Uterus (tissue), 3 donors: ENCODE measurements at regions not wholly inside any gene's neighbourhood (a gene's known extent, or its start where the extent isn't known, plus 50 kb on each side); places are given as distances from the start of the nearest gene placed in this dataset.

Experiments
- DNase-seq, 2 donors: peaks; one replicate each; pipeline ENCODE4 v3.0.0-alpha.2; 2019 to 2020
- H3K27ac ChIP-seq, 2 donors: fragments of 200-600 bp; sonication (generic); 1 replicate in 1 of 2; 2 replicates in 1 of 2; pipeline ENCODE4 v1.5.1; 2016 to 2018
- H3K27me3 ChIP-seq, 2 donors: fragments of 200-600 bp; sonication (generic); one replicate each; pipeline ENCODE4 v1.5.1; 2018 to 2019; ENCODE audit warnings: control low read depth in 1 of 2
- H3K36me3 ChIP-seq, 2 donors: fragments of 200-600 bp; sonication (generic); one replicate each; pipeline ENCODE4 v1.5.1; 2019; ENCODE audit warnings: control low read depth in 1 of 2
- H3K4me1 ChIP-seq, 2 donors: fragments of 200-600 bp; sonication (generic); one replicate each; pipeline ENCODE4 v1.5.1; 2018 to 2019; ENCODE audit warnings: control low read depth in 1 of 2
- H3K4me3 ChIP-seq, 2 donors: fragments of 200-600 bp; sonication (generic); 1 replicate in 1 of 2; 2 replicates in 1 of 2; pipeline ENCODE4 v1.5.1; 2018 to 2019; ENCODE audit warnings: mild to moderate bottlenecking in 1 of 2
- H3K9me3 ChIP-seq, 2 donors: fragments of 200-600 bp; sonication (generic); one replicate each; pipeline ENCODE4 v1.5.1; 2019; ENCODE audit warnings: control low read depth in 1 of 2
- CTCF ChIP-seq, 4 experiments: fragments of 200-600 bp in 2 of 4; fragments of 450-650 bp in 2 of 4; sonication (generic) in 2 of 4; IDR thresholded peaks; one replicate each; pipeline ENCODE4 v1.5.1; 2016 to 2019; ENCODE audit warnings: antibody characterized with exemption in 4 of 4, mild to moderate bottlenecking in 2 of 4, moderate library complexity in 1 of 4
- POLR2A ChIP-seq, 2 donors: fragments of 450-650 bp; IDR thresholded peaks; one replicate each; pipeline ENCODE4 v1.6.1; 2016; ENCODE audit warnings: antibody characterized with exemption in 2 of 2, mild to moderate bottlenecking in 1 of 2, moderate library complexity in 1 of 2
- intact Hi-C: fragments of 100-400 bp; cut with DNase I; formaldehyde crosslinking; loops from one replicate; pipeline ENCODE4 v1.15.1; 2023; ENCODE audit warnings: low total_unique reads
- donor health status: DM: yes; HTN: yes; CAD: no.

DNA sequence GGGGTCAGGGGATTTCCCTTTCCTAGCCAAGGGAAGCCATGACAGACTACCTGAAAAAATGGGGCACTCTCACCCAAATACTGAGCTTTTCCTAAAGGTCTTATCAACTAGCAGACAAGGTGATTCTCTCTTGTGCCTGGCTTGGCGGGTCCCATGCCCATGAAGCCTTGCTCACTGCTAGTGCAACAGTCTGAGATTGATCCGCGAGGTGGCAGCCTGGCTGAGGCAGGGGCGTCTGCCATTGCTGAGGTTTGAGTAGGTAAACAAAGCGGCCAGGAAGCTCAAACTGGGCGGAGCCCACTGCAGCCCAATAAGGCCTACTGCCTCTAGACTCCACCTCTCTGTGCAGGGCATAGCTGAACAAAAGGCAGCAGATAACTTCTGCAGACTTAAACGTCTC, 152.6 kb upstream of the PMFBP1 start:
- intact Hi-C loops, result no loop called here
- TF ChIP-seq POLR2A (IDR thresholded peaks at IDR 0.05) (no peak), CTCF (IDR thresholded peaks at IDR 0.05) (no peak)

DNA sequence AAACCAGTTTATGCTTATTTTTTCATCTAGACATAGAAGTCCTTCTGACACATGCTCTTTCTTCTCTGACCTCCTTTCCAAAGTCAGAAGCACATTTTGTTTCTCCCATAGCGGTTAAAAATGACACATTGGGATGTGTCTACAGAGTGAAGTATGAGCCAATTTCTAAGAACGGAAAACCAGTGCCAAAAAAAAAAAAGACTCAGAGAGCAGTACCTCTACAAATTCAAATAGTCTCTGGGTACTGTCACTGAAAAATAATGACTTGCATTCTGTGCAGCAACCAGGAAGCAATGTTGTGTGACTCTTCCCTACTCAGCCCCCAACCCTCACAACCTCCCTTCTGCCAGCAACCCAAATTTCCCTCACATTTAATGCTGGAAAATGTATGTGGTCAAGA, 145.5 kb upstream of the PMFBP1 start:
- intact Hi-C loops, result no loop called here
- no peaks in the 10 kb centered on the region for H3K9me3 ChIP-seq
- no peaks in the 10 kb centered on the region for H3K36me3 ChIP-seq
- no peaks in the 10 kb centered on the region for H3K27me3 ChIP-seq
- H3K27ac ChIP-seq, result no peak overlapping the region
- TF ChIP-seq CTCF (IDR thresholded peaks at IDR 0.05) (no peak), POLR2A (IDR thresholded peaks at IDR 0.05) (no peak)
- no peaks in the 10 kb centered on the region for H3K4me1 ChIP-seq
- no peak overlapping the region for H3K4me3 ChIP-seq
- no peak for DNase-seq

More for the DNA sequence above, 152.6 kb upstream of the PMFBP1 start:
- no peaks in the 10 kb centered on the region for H3K27me3 ChIP-seq
- H3K4me1 ChIP-seq, result no peaks in the 10 kb centered on the region
- no peaks in the 10 kb centered on the region for H3K9me3 ChIP-seq
- H3K4me3 ChIP-seq, result no peak overlapping the region
- no peak overlapping the region for H3K27ac ChIP-seq
- H3K36me3 ChIP-seq, result no peaks in the 10 kb centered on the region
- no peak for DNase-seq

DNA sequence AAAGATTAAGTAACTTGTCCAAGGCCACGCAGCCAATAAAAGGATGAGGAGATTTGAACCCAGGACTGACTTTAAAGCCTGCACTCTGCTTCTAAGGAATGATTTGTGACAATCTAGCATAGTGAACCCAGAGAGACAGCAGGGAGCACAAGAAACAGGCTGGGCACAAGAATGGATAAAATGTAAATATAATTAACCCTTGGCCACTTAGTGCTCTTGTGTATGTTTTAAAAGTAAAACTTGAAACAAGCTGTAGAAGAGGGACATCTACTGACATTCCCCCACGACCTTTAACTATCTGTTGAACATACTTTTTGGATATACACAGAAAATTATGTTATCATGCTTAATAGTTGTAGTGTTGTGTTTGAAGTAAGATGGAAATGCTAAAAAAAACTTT, 141.9 kb upstream of the PMFBP1 start:
- intact Hi-C loops, result no loop called here
- Histone ChIP-seq H3K9me3 (no peaks in the 10 kb centered on the region), H3K27me3 (no peaks in the 10 kb centered on the region), H3K27ac (no peak overlapping the region), H3K36me3 (no peaks in the 10 kb centered on the region), H3K4me3 (no peak overlapping the region), H3K4me1 (no peaks in the 10 kb centered on the region)
- no peak for DNase-seq
- TF ChIP-seq CTCF (IDR thresholded peaks at IDR 0.05), result no peak
- no peak for TF ChIP-seq POLR2A (IDR thresholded peaks at IDR 0.05)

DNA sequence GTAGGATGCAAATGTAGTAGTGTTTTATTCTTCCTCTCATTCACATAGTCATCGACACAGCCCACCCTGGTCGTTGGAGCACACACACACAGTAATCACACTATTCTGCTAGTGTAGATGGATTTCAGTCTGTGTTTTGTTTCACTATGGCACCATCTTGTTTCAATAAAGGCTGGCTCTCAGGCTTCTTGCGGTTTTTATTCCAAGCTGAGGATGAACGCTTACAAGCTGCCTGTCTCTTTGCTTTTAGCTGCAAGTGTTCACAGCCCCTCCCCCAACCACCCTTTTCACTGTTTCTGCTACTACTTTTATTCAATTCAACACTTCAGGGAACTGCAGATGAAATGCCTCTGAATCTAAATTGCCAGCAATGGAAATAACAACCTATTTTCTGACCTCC, 140.9 kb upstream of the PMFBP1 start:
- DNase-seq, result no peak
- H3K27ac ChIP-seq, result no peak overlapping the region
- H3K9me3 ChIP-seq, result no peaks in the 10 kb centered on the region
- no peak overlapping the region for H3K4me3 ChIP-seq
- no peaks in the 10 kb centered on the region for H3K27me3 ChIP-seq
- intact Hi-C loops, result no loop called here
- no peaks in the 10 kb centered on the region for H3K36me3 ChIP-seq
- no peak for TF ChIP-seq POLR2A (IDR thresholded peaks at IDR 0.05)
- TF ChIP-seq CTCF (IDR thresholded peaks at IDR 0.05), result no peak
- H3K4me1 ChIP-seq, result no peaks in the 10 kb centered on the region

DNA sequence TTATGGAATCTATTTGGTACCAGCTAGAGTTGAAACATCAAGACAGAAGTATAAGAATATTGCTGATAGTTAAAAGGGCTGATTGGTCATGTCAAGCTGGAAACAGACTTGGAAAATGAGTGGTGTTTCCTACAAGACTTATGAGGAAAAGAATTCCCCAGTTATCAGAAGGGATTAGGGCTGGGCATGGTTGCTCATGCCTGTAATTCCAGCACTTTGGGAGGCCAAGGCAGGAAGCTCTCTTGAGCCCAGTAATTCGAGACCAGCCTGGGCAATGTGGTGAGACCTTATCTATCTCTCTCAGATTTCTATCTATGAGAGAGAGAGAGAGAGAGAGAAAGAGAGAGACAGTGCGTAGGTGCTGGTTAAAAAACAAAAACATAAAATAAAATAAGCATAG, 139.5 kb upstream of the PMFBP1 start:
- Histone ChIP-seq H3K4me3 (no peak overlapping the region), H3K27me3 (no peaks in the 10 kb centered on the region), H3K9me3 (no peaks in the 10 kb centered on the region), H3K4me1 (no peaks in the 10 kb centered on the region), H3K27ac (no peak overlapping the region), H3K36me3 (no peaks in the 10 kb centered on the region)
- intact Hi-C loops, result no loop called here
- no peak for DNase-seq
- no peak for TF ChIP-seq CTCF (IDR thresholded peaks at IDR 0.05)
- no peak for TF ChIP-seq POLR2A (IDR thresholded peaks at IDR 0.05)
